DMS79 (cell line): ENCODE measurements at regions not wholly inside any gene's neighbourhood (a gene's known extent, or its start where the extent isn't known, plus 50 kb on each side); places are given as distances from the start of the nearest gene placed in this dataset.

Experiments
- DNase-seq: peaks from one replicate; lab custom pipeline; 2025; lab: John Stamatoyannopoulos, UW

GRCh38 chr14:101004176-101004575, 100.7 kb upstream of the RTL1 start:
- no peak for DNase-seq

DNA sequence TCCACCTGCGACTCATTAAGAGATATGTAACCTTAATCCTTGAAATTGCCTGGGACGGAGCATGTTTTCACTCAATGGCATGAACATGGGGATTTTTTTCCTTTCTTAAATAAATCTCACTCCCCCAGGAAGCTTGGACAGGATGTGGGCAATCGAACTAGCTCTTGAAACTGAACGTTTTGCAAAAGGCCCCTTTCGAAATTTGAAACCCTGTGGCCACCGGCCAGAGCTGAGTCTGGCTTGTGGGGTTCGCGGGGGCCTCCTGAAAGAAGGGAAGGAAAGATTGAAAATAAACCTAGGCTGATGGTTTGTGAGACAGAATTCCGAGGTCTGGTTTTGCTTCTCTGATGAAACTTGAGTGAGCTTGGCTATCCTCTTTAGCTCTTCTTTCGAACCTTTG, 101.4 kb upstream of the RTL1 start:
- no peak for DNase-seq

- no peak for DNase-seq
Measured at GRCh38 chr14:101005447-101005846, 101.9 kb upstream of the RTL1 start.

GRCh38 chr14:101006008-101006407, 102.5 kb upstream of the RTL1 start:
- no peak for DNase-seq

- DNase-seq: no peak
Measured at GRCh38 chr14:101007004-101007614, 103.6 kb upstream of the RTL1 start.

DNA sequence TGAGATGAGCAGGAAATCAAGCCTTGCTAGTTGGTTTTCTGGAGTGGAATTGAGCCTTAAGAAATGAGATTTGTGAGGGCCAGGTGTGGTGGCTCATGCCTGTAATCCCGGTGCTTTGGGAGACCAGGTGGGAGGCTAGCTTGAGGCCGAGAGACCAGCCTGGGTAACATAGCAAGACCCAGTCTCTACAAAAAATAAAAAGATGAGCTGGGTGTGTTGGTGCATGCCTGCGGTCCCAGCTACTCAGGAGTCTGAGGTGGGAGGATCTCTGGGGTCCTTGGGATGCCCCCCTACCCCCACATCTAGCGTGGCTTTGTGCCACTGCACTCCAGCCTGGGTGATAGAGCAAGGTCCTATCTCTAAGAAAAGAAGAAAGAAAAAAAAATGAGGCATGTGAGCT, 104.2 kb upstream of the RTL1 start:
- no peak for DNase-seq

GRCh38 chr14:101008196-101008595, 104.7 kb upstream of the RTL1 start:
- no peak for DNase-seq

GRCh38 chr14:101008631-101009336, 105.3 kb upstream of the RTL1 start:
- no peak for DNase-seq

DNA sequence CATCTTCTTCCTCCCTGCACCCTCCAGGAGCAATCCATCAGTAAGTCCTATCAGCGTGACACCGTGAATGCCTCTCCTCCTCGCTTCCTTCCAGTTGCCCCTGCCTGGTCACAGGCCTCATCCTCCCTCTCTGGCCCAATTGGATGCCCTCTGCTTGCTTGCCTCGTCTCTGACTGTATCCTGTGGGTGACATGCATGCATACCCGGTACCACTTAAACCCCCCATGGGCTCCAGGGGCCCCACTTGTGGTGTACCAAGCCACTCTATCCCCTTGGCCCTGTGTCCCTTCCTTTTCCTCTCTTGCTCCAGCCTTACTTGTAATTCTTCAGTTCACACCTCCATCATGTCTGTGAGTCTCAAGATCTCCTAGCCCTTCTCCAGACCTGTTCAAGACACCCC, 106.0 kb upstream of the RTL1 start:
- DNase-seq: no peak

GRCh38 chr14:101010293-101010692, 106.8 kb upstream of the RTL1 start:
- no peak for DNase-seq

GRCh38 chr14:101010835-101011234, 107.3 kb upstream of the RTL1 start:
- no peak for DNase-seq

DNA sequence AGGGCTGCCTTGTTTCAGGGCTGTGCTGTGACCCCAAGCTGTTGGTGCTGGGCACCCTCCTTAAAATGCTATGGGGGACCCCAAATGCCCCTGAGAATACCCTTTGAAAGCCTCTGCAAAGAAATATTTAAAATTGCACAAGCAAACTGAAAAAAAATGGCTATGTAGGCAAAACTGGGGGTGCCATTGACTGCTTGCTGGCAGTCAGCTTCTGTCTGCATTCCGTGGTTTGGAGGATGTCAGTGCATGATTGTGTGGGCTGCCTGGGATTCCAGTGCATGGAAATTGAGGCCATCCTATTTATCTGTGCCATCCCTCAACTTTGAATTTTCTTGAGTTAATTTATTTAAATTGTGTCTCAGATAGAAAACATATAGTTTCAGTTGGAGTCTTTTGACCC, 113.7 kb upstream of the RTL1 start:
- no peak for DNase-seq

- DNase-seq: no peak
Measured at GRCh38 chr14:101017806-101018560, 114.5 kb upstream of the RTL1 start.

DNA sequence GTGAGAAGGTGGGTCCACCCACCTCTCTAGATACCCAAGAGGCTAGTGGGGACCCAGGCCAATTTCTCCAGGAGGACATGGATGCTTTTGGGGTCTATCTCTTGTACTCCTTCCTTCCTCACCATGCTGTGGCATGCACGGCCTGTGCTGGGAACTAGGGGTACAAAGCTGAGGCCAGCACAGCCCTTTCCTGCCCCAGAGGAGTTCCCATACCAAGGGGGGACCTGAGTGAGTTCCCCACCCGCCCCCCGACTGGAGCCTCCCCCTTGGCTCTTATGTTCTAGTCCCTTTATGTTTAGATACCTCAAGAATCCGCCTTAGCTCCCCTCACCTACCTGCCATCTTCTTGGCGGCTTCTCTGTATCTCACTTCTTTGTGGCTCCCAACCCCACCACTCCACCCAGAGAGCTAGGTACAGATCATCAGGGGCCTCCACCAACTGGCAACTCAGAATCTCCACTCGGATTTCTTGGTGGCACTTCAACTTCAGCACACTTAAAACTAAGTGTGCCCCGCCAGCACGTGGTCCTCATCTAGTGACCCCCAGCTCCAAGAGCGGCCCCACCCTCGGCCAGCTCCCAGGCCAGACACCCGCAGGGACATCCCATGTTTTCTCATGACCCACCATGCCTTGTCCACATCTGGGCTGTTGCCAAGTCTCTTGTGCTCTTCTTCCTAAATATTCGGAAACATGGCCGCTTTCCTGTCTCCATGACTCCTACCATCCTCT, 115.2 kb upstream of the RTL1 start:
- DNase-seq: no peak

DNA sequence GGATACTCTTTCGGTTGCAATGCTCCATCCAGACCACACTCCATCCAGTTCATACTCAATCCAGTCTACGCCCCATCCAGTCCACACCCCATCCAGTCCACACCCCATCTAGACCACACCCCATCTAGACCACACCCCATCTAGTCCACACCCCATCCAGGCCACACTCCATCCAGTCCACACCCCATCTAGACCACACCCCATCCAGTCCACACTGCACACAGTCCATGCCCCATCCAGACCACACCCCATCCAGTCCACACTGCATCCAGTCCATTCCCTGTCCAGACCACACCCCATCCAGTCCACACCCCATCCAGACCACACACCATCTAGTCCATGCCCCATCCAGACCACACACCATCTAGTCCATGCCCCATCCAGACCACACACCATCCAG, 116.0 kb upstream of the RTL1 start:
- no peak for DNase-seq

GRCh38 chr14:101019990-101020710, 116.6 kb upstream of the RTL1 start:
- DNase-seq: no peak

GRCh38 chr14:101020834-101021370, 117.4 kb upstream of the RTL1 start:
- DNase-seq: no peak

- DNase-seq: no peak
Measured at GRCh38 chr14:101022121-101022520, 118.6 kb upstream of the RTL1 start.

GRCh38 chr14:101022916-101023435, 119.5 kb upstream of the RTL1 start:
- DNase-seq: no peak

DNA sequence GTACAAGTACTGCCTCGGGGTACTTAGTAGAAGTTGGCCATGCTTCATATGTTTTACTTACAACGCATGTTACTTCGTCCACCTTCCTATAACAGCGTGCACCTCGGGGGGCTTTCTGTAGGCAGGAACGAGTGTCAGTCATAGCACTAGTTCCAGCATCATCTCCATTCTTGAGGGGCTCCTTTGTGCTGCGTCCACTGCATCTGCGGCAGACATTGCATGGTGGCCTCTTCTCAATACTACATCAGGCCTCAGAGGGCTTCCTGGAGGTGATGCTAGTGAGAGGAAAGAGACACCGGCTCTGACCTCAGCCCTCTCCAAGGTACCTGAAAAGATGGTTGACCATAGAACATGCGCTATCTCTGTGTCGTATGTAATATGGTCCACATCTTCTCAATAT, 121.2 kb upstream of the RTL1 start:
- no peak for DNase-seq

GRCh38 chr14:101025131-101025530, 121.6 kb upstream of the RTL1 start:
- DNase-seq: no peak
